Suprapubic skin (tissue), 4 donors: ENCODE measurements at regions not wholly inside any gene's neighbourhood (a gene's known extent, or its start where the extent isn't known, plus 50 kb on each side); places are given as distances from the start of the nearest gene placed in this dataset.

Experiments used
- DNase-seq, 2 donors: peaks; one replicate each; pipeline ENCODE4 v3.0.0-alpha.2; 2019; ENCODE audit warnings: low spot score in 2 of 2
- H3K27ac ChIP-seq: fragments of 200-600 bp; sonication (generic); one replicate; pipeline ENCODE4 v1.5.1; 2019
- H3K27me3 ChIP-seq: fragments of 200-600 bp; sonication (generic); one replicate; pipeline ENCODE4 v1.5.1; 2019
- H3K36me3 ChIP-seq: fragments of 200-600 bp; sonication (generic); one replicate; pipeline ENCODE4 v1.5.1; 2019
- H3K4me1 ChIP-seq: fragments of 200-600 bp; sonication (generic); one replicate; pipeline ENCODE4 v1.5.1; 2019
- H3K4me3 ChIP-seq: fragments of 200-600 bp; sonication (generic); one replicate; pipeline ENCODE4 v1.5.1; 2019; ENCODE audit warnings: mild to moderate bottlenecking
- H3K9me3 ChIP-seq: fragments of 200-600 bp; sonication (generic); one replicate; pipeline ENCODE4 v1.5.1; 2019
- EP300 ChIP-seq: sonication (generic); formaldehyde crosslinking; IDR thresholded peaks from one replicate; pipeline ENCODE4 v1.6.1; 2017; ENCODE audit warnings: antibody characterized with exemption
- POLR2A ChIP-seq, 2 donors: fragments of 450-650 bp; IDR thresholded peaks; one replicate each; pipeline ENCODE4 v1.6.1; 2017; ENCODE audit warnings: antibody characterized with exemption in 2 of 2, mild to moderate bottlenecking in 2 of 2, moderate library complexity in 2 of 2
- POLR2AphosphoS5 ChIP-seq, 3 donors: sonication (generic); formaldehyde crosslinking; IDR thresholded peaks; one replicate each; pipeline ENCODE4 v1.6.1; 2017; ENCODE audit warnings: antibody characterized with exemption in 3 of 3
- WGBS: methylation state at CpG from one replicate; pipeline ENCODE4 v1.1.5; 2018; 5-methylcytosine and 5-hydroxymethylcytosine counted together
- TF ChIP-seq, protein P1 (sequence below), 2 donors: fragments of 200-600 bp in 1 of 2; fragments of 450-650 bp in 1 of 2; sonication (generic) in 1 of 2; IDR thresholded peaks; one replicate each; pipeline ENCODE4 v1.5.1; 2016 to 2019; ENCODE audit warnings: antibody characterized with exemption in 2 of 2, mild to moderate bottlenecking in 1 of 2, moderate library complexity in 1 of 2

- no peak overlapping the region for H3K4me3 ChIP-seq
These were observed 61.2 kb downstream of the VIP start for GRCh38 chr6:152811785-152812184.

DNA sequence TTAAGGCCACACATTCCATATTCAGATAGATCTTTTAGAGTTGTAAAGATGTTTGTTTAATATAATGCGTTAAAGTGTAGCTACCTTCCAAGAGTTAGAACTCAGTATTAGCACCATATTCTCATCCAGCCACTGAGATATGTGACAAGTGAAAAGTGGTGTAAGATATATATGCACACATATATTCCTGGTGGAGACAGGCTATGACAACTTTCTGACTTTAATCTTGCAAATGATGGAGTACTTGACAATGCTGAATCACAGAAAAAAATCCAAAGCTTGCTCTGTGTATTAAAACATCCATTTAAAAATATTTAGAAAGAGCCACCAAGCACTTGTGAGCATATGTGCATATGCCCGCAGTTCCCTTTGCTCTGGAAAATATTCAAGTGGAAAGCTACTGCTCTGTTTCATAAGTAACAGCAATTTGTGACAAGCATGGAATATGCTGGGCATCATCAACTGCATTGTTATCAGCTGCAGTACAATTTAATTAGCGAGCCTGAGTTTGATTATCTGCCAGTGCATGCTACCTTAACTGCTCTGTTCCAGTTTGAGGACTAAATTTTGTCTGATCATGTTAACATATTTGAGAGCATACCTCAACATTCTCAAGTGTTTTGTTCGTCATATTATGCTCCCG is 64.8 kb downstream of the VIP start:
- H3K9me3 ChIP-seq, result no peaks in the 10 kb centered on the region
- no peaks in the 10 kb centered on the region for H3K4me1 ChIP-seq
- 64% methylated on average over 5 of the region's 5 CpGs for WGBS
- TF ChIP-seq POLR2AphosphoS5 (IDR thresholded peaks at IDR 0.05) (no peak), EP300 (no peak), POLR2A (IDR thresholded peaks at IDR 0.05) (no peak)
- TF ChIP-seq, protein P1, sequence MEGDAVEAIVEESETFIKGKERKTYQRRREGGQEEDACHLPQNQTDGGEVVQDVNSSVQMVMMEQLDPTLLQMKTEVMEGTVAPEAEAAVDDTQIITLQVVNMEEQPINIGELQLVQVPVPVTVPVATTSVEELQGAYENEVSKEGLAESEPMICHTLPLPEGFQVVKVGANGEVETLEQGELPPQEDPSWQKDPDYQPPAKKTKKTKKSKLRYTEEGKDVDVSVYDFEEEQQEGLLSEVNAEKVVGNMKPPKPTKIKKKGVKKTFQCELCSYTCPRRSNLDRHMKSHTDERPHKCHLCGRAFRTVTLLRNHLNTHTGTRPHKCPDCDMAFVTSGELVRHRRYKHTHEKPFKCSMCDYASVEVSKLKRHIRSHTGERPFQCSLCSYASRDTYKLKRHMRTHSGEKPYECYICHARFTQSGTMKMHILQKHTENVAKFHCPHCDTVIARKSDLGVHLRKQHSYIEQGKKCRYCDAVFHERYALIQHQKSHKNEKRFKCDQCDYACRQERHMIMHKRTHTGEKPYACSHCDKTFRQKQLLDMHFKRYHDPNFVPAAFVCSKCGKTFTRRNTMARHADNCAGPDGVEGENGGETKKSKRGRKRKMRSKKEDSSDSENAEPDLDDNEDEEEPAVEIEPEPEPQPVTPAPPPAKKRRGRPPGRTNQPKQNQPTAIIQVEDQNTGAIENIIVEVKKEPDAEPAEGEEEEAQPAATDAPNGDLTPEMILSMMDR (IDR thresholded peaks at IDR 0.05), result no peak
- no peak for DNase-seq
- no peaks in the 10 kb centered on the region for H3K27me3 ChIP-seq
- H3K4me3 ChIP-seq, result no peak overlapping the region
- no peaks in the 10 kb centered on the region for H3K36me3 ChIP-seq
- H3K27ac ChIP-seq, result no peak overlapping the region

More at GRCh38 chr6:152811785-152812184, 61.2 kb downstream of the VIP start:
- no peak overlapping the region for H3K27ac ChIP-seq
- TF ChIP-seq EP300 (no peak), POLR2AphosphoS5 (IDR thresholded peaks at IDR 0.05) (no peak), POLR2A (IDR thresholded peaks at IDR 0.05) (no peak)
- TF ChIP-seq, protein P1 (IDR thresholded peaks at IDR 0.05), result no peak
- no peak for DNase-seq
- no peaks in the 10 kb centered on the region for H3K27me3 ChIP-seq
- no peaks in the 10 kb centered on the region for H3K9me3 ChIP-seq
- no peaks in the 10 kb centered on the region for H3K36me3 ChIP-seq
- no peaks in the 10 kb centered on the region for H3K4me1 ChIP-seq
- 81% methylated on average over 1 of the region's 1 CpG for WGBS

- no peaks in the 10 kb centered on the region for H3K27me3 ChIP-seq
- DNase-seq, result no peak
- H3K27ac ChIP-seq, result no peak overlapping the region
- TF ChIP-seq EP300, result no peak
- TF ChIP-seq POLR2AphosphoS5 (IDR thresholded peaks at IDR 0.05), result no peak
- TF ChIP-seq POLR2A (IDR thresholded peaks at IDR 0.05), result no peak
- TF ChIP-seq, protein P1 (IDR thresholded peaks at IDR 0.05), result no peak
- no peak overlapping the region for H3K4me3 ChIP-seq
- H3K36me3 ChIP-seq, result no peaks in the 10 kb centered on the region
- no peaks in the 10 kb centered on the region for H3K4me1 ChIP-seq
- H3K9me3 ChIP-seq, result no peaks in the 10 kb centered on the region
- 67% methylated on average over 3 of the region's 3 CpGs for WGBS
These were observed 65.5 kb downstream of the VIP start for GRCh38 chr6:152816055-152816454.

GRCh38 chr6:152821525-152821924 is 70.9 kb downstream of the VIP start:
- Histone ChIP-seq H3K36me3 (no peaks in the 10 kb centered on the region), H3K4me3 (no peak overlapping the region), H3K4me1 (no peaks in the 10 kb centered on the region), H3K27me3 (no peaks in the 10 kb centered on the region), H3K27ac (no peak overlapping the region), H3K9me3 (no peaks in the 10 kb centered on the region)
- no peak for DNase-seq
- WGBS, result 36% methylated on average over 4 of the region's 4 CpGs
- TF ChIP-seq POLR2AphosphoS5 (IDR thresholded peaks at IDR 0.05) (no peak), POLR2A (IDR thresholded peaks at IDR 0.05) (no peak), EP300 (no peak)
- TF ChIP-seq, protein P1 (IDR thresholded peaks at IDR 0.05), result no peak

DNA sequence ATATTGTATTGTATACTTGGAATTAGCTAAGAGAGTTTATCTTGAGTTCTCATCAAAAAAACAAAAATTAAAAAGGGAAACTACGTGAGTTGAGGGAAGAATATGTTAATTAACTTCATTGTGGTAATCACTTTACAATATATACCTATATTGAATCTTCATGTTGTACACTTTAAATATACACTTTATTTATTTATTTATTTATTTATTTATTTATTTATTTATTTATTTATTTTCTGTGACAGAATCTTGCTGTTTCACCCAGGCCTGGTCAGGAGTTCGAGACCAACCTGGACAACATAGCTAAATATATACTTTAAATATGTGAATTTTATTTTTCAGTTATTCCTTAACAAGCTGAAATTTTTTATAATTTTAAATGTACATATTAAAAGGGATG is 74.1 kb downstream of the VIP start:
- Histone ChIP-seq H3K27ac (no peak overlapping the region), H3K4me3 (no peak overlapping the region), H3K4me1 (no peaks in the 10 kb centered on the region), H3K9me3 (no peaks in the 10 kb centered on the region), H3K27me3 (no peaks in the 10 kb centered on the region), H3K36me3 (no peaks in the 10 kb centered on the region)
- TF ChIP-seq, protein P1 (IDR thresholded peaks at IDR 0.05), result no peak
- TF ChIP-seq EP300 (no peak), POLR2AphosphoS5 (IDR thresholded peaks at IDR 0.05) (no peak), POLR2A (IDR thresholded peaks at IDR 0.05) (no peak)
- DNase-seq, result no peak
- WGBS, result 80% methylated on average over 2 of the region's 2 CpGs
